GM21825 (cell line): ENCODE measurements at regions not wholly inside any gene's neighbourhood (a gene's known extent, or its start where the extent isn't known, plus 50 kb on each side); places are given as distances from the start of the nearest gene placed in this dataset.
"Not testable (repeated sequence)": the region's sequence is repeated elsewhere in the genome, so short reads cannot be mapped to it uniquely, and the experiment has no call there.

ENCODE experiments used
- ATAC-seq: cut with Tn5 transposase; IDR thresholded peaks from one replicate; pipeline ENCODE4 v1.9.1; 2021; ENCODE audit warnings: mild to moderate bottlenecking, moderate library complexity; ENCODE audit not compliant: unreplicated experiment

DNA sequence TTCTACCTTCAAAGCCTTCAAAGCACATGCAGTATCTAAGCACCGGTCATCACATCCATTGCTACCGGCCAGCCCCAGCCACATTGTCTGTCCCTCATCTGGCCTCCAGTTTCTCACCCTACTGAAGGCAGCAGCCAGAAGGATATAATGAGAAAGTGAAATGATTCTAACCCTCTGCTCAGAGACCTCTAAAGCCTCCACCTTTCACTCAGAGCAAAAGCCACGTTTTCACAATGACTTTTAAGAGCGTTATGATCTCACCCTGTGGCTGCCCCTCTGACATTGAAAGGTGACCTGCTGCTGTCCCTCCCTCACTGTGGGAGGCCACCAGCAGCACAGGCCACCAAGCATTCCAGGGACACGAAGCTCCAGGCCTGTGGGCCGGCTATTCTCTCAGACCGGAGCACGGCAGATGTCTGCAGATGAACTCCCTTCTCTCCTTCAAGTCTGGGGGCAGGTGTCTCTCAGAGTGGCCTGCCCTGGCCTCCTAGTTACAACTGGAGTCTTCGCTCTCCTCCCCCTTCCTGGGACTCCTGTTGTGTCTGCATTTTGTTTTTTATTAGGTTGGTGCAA lies 94.9 kb upstream of the EEPD1 start:
- peak; percentile 51 for ATAC-seq

DNA sequence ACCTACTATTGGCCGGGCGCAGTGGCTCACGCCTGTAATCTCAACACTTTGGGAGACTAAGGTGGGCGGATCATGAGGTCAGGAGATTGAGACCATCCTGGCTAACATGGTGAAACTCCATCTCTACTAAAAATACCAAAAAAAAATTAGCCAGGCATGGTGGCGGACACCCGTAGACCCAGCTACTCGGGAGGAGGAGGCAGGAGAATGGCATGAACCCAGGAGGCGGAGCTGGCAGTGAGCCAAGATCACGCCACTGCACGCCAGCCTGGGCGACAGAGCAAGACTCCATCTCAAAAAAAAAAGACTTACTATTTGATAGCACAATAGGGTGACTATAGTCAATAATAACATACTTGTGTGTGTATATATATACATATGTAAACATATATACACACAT lies 92.7 kb upstream of the EEPD1 start:
- not testable (repeated sequence) for ATAC-seq

DNA sequence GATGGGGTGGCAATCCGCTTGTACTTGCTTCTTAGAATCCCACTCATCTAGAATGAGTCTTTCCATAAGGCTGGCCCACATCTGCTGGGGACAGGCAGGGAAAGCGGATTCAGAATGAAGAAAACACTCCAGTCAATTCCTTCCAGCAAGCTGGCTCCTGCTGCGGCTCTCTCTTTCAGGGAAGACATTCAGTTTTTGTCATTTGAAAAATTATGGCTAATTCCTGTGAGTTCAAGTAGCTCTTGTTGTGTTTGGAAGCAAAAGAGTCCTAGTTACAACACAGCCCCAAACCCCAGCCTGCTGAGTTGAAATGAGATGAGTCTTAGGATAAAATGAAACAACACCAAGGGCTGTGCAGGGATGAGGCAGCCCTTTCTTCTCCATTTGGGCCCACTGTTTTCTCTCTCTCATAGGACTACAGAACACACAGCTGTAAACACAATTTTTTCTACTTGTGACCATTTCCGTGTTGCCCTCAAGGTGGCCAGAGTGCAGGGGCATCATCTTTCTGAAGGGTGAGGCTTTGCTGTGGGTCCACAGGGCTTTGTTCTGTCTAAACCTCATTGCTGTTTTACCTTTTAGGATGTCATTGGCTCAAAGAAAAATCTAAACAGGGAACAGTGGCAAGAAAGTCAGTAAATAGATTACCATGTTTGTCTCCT lies 90.8 kb upstream of the EEPD1 start:
- ATAC-seq: no peak

GRCh38 chr7:36064676-36065075 lies 88.4 kb upstream of the EEPD1 start:
- ATAC-seq: no peak

GRCh38 chr7:36065563-36066342 lies 87.3 kb upstream of the EEPD1 start:
- not testable (repeated sequence) for ATAC-seq

DNA sequence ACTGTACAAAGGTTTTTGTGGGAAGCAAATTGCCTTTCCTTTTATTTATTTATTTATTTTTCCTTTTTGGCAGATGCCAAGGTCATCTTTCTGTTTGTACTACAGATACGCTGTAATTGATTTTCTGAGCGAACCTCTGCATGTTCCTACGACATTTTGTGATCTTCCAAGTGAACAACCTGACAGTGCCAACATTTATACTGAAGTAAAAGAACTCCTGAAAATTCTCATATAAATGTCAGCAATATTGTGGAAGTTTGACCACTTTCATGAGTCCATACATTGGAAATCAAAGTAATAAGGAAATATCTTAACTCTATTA lies 86.8 kb upstream of the EEPD1 start:
- no peak for ATAC-seq

DNA sequence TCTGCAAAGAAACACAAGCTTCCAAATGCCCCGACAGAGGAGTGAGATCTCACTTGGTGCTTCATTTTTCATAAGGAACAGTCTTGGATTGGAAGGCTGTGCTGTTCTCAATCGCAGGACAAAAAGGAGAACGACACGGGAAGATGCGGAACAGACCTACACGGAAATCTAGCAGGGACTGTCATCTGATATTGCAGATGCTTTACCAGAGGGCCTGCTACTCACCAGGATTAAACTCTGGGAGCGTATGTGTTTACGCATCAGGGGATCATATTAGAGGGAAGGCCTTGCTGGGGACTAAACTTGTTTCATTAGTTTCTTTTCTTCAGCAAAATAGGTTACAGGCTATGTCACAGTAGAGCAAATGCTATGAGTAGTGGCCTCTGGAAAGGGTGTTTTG lies 82.8 kb upstream of the EEPD1 start:
- no peak for ATAC-seq

- ATAC-seq: no peak
Observed at GRCh38 chr7:36071605-36072004, 81.4 kb upstream of the EEPD1 start.

GRCh38 chr7:36072620-36073019 lies 80.4 kb upstream of the EEPD1 start:
- no peak for ATAC-seq

DNA sequence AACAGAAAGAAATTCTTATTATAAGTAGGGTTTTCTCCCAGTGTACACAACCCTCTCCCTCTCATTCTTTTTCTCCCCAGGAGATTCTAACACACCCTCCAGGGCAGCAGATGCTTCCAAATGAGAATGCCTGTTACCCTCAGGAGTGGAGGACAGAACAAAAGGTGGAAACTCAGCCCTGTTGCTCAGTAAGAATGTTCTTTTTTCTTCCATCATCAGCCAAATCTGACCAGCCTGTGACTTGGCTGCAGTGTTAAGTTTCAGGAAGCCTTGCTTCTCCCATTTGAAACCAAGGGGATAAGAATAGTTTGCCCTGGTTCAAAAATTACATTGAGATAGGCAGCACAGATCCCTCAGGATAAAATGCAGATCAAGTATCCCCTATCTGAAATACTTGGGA lies 77.5 kb upstream of the EEPD1 start:
- no peak for ATAC-seq

DNA sequence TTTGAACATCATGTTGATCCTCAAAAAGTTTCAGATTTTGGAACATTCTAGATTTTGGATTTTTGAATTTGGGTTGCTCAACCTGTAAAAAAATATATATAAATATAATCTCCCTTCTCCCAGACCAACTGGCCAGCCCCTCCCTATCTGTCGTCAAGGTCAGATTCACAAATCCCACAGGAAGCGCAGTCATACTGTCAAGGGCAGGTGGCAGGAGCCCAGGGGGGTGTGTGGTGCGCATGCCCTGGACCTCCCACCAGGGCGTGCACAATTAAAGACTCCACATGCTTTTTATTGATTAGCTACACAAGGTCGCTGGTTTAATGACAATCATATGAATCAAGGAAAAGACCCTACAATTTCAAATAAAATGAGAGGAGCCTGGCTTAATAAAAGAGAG lies 77.0 kb upstream of the EEPD1 start:
- no peak for ATAC-seq

GRCh38 chr7:36078816-36079360 lies 74.2 kb upstream of the EEPD1 start:
- no peak for ATAC-seq

- no peak for ATAC-seq
Observed at GRCh38 chr7:36079446-36080025, 73.5 kb upstream of the EEPD1 start.

GRCh38 chr7:36080843-36081242 lies 72.2 kb upstream of the EEPD1 start:
- no peak for ATAC-seq

DNA sequence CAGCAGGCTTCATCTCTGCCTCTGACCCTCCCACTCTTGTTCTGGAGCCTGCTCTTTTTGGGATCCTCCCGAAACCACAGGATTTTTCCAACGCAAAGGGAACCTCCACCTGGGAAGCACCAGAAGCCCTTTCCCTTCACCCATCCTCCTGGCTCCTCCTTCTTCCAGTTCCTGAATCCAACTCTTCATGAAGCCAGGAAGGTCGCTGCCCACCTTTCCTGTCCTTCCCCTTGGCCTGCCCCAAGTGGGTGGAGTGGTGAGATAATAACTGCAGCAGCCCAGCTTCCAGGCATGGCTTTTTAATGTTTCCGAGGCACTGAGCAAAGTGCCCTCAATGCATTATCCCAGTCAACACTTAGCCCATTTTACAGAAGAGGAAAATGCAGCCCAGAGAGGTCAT lies 70.8 kb upstream of the EEPD1 start:
- ATAC-seq: no peak

GRCh38 chr7:36082910-36083309 lies 70.1 kb upstream of the EEPD1 start:
- ATAC-seq: no peak

DNA sequence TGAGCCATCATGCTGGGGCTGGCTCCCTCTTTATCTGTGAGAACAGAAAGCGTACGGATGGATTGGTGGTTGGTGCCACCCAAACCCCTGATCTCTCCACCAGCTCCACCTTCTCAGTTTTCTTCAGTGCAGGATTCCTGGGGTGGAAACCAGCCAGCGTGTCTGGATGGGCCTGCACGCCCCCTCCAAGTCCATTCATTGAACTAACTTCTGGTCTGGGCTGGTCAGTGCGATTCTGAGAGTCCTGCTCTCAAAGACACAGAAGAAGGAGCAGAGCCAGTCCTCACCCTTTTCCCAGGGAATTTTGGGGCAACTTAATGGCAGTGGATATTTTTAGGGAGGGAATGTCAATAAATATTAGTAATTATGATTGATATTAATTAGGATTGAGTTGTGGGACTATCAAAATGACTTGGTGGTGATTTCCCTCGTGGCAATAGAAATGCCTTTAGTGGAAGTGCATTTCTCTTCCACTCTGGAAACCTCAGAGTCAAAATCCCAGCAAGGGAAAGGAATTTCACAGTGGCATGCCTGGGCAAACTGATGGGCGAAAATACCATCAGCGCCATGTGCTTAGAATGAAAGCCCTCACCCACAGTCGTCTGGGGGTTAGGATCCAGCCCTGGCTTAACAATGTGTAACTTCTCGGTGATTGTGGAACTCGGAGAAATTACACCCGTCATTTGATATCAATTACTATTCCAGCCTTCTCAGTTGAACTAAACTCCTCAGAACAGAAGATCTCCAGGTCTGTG lies 69.3 kb upstream of the EEPD1 start:
- no peak for ATAC-seq

GRCh38 chr7:36084485-36085091 lies 68.5 kb upstream of the EEPD1 start:
- no peak for ATAC-seq

GRCh38 chr7:36085096-36085495 lies 68.0 kb upstream of the EEPD1 start:
- no peak for ATAC-seq

DNA sequence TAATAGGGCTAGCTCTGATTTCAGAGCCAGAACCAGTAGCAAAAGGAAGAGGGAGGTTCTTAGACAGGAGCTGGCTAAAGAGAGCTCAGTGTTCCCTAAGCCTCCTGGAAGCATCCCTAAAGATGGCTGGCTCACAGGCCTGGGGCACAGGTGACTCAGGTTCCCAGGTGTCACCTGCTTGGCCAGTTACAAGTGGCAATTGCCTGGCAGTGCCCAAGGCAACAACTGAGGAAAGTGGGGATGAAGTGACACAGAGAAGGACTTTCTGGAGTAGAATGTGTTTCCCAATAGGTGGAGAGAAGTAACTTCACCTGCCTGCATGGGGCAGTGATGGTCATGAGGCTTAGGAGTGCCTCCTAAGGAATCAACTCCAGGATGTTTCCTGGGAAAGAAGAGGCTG lies 66.5 kb upstream of the EEPD1 start:
- no peak for ATAC-seq

GRCh38 chr7:36088553-36088952 lies 64.5 kb upstream of the EEPD1 start:
- ATAC-seq: no peak
